ENCODE measurements at regions not wholly inside any gene's neighbourhood (a gene's known extent, or its start where the extent isn't known, plus 50 kb on each side); places are given as distances from the start of the nearest gene placed in this dataset.
"Not testable (repeated sequence)": the region's sequence is repeated elsewhere in the genome, so short reads cannot be mapped to it uniquely, and the experiment has no call there.

GRCh38 chr2:7557376-7557775 lies 640.2 kb downstream of the RNF144A start:
- DNase-seq = no peak

GRCh38 chr2:7559791-7560190 lies 642.6 kb downstream of the RNF144A start:
- DNase-seq = no peak

- DNase-seq = no peak
Observed at GRCh38 chr2:7566382-7566881, 649.2 kb downstream of the RNF144A start.

- DNase-seq = not testable (repeated sequence)
Observed at GRCh38 chr2:7567116-7567515, 649.9 kb downstream of the RNF144A start.

GRCh38 chr2:7567646-7568045 lies 650.4 kb downstream of the RNF144A start:
- DNase-seq = no peak

GRCh38 chr2:7570247-7570646 lies 653.0 kb downstream of the RNF144A start:
- no peak for DNase-seq

GRCh38 chr2:7571701-7572100 lies 654.5 kb downstream of the RNF144A start:
- DNase-seq = no peak

- DNase-seq = no peak
Observed at GRCh38 chr2:7572450-7572849, 655.2 kb downstream of the RNF144A start.

GRCh38 chr2:7573166-7573825 lies 656.1 kb downstream of the RNF144A start:
- DNase-seq = no peak

- no peak for DNase-seq
Observed at GRCh38 chr2:7574385-7574784, 657.2 kb downstream of the RNF144A start.

GRCh38 chr2:7577769-7578168 lies 660.6 kb downstream of the RNF144A start:
- DNase-seq = no peak

- DNase-seq = no peak
Observed at GRCh38 chr2:7584017-7584416, 666.8 kb downstream of the RNF144A start.

GRCh38 chr2:7586898-7587297 lies 669.7 kb downstream of the RNF144A start:
- no peak for DNase-seq

- no peak for DNase-seq
Observed at GRCh38 chr2:7588295-7588694, 671.1 kb downstream of the RNF144A start.

GRCh38 chr2:7592618-7593140 lies 675.5 kb downstream of the RNF144A start:
- DNase-seq = no peak

GRCh38 chr2:7593360-7593759 lies 676.1 kb downstream of the RNF144A start:
- peak; percentile 16 for DNase-seq

- no peak for DNase-seq
Observed at GRCh38 chr2:7594211-7594610, 677.0 kb downstream of the RNF144A start.

- DNase-seq = no peak
Observed at GRCh38 chr2:7595206-7595605, 678.0 kb downstream of the RNF144A start.

- no peak for DNase-seq
Observed at GRCh38 chr2:7598402-7598801, 681.2 kb downstream of the RNF144A start.

- DNase-seq = no peak
Observed at GRCh38 chr2:7599462-7600258, 682.4 kb downstream of the RNF144A start.

- no peak for DNase-seq
Observed at GRCh38 chr2:7601990-7602389, 684.8 kb downstream of the RNF144A start.

GRCh38 chr2:7604456-7604855 lies 687.2 kb downstream of the RNF144A start:
- no peak for DNase-seq

- peak; percentile 38 for DNase-seq
Observed at GRCh38 chr2:7607441-7608173, 690.4 kb downstream of the RNF144A start.
